ENCODE measurements at regions not wholly inside any gene's neighbourhood (a gene's known extent, or its start where the extent isn't known, plus 50 kb on each side); places are given as distances from the start of the nearest gene placed in this dataset.

- TF ChIP-seq EP300 (IDR thresholded peaks at IDR 0.05) (no peak), CTCF (IDR thresholded peaks at IDR 0.05) (no peak), POLR2A (IDR thresholded peaks at IDR 0.05) (no peak), POLR2AphosphoS5 (IDR thresholded peaks at IDR 0.05) (no peak)
Observed at GRCh38 chr6:44545224-44545623, 157.7 kb downstream of the CDC5L start.

Measured in suprapubic skin (tissue), 4 donors.